ENCODE measurements at regions not wholly inside any gene's neighbourhood (a gene's known extent, or its start where the extent isn't known, plus 50 kb on each side); places are given as distances from the start of the nearest gene placed in this dataset.

- no peak for TF ChIP-seq CTCF (IDR thresholded peaks at IDR 0.05)
- TF ChIP-seq POLR2AphosphoS5 (IDR thresholded peaks at IDR 0.05): no peak
- no peak for TF ChIP-seq POLR2A (IDR thresholded peaks at IDR 0.05)
These were observed 365.4 kb downstream of the BRD1 start for GRCh38 chr22:49462291-49462690.
